PC-9 (cell line): ENCODE measurements at regions not wholly inside any gene's neighbourhood (a gene's known extent, or its start where the extent isn't known, plus 50 kb on each side); places are given as distances from the start of the nearest gene placed in this dataset.

Experiments used
- BruUV-seq: library from RNA; stranded (reverse); fragments of 400-500 nt; replicated peaks from 2 replicates; lab custom pipeline; 2021; lab: Mats Ljungman, UMichigan
- CTCF ChIA-PET: fragments of 300-600 bp; sonication (Branson Sonifier 250); formaldehyde crosslinking; loops from one replicate; lab custom pipeline; 2022; ENCODE audit warnings: antibody characterized with exemption; lab: Charles Lee
- POLR2A ChIA-PET: fragments of 300-600 bp; sonication (Branson Sonifier 250); formaldehyde crosslinking; loops from one replicate; lab custom pipeline; 2022; ENCODE audit warnings: antibody characterized with exemption; ENCODE audit not compliant: unreplicated experiment; lab: Charles Lee
- DNase-seq, 2 experiments: peaks; one replicate each; pipeline versions ENCODE4 v3.0.0 to v3.0.0-alpha.2; 2015 to 2022; ENCODE audit warnings: mixed read lengths in 1 of 2
- H2AFZ ChIP-seq: fragments of 200-600 bp; sonication (generic); 2 replicates; pipeline ENCODE4 v1.8.1; 2017; ENCODE audit warnings: antibody characterized with exemption
- H3F3A ChIP-seq: fragments of 200-600 bp; sonication (generic); 2 replicates; pipeline ENCODE4 v1.8.1; 2017; ENCODE audit warnings: antibody characterized with exemption, mild to moderate bottlenecking, low read depth; ENCODE audit not compliant: insufficient read depth
- H3K27ac ChIP-seq: fragments of 200-600 bp; sonication (generic); 2 replicates; pipeline ENCODE4 v1.6.1; 2016; ENCODE audit warnings: mixed run types
- H3K27me3 ChIP-seq: fragments of 200-600 bp; sonication (generic); 2 replicates; pipeline ENCODE4 v1.6.1; 2016; ENCODE audit warnings: low read depth, mixed run types; ENCODE audit not compliant: insufficient read depth
- H3K36me3 ChIP-seq: fragments of 200-600 bp; sonication (generic); 2 replicates; pipeline ENCODE4 v1.6.1; 2016; ENCODE audit warnings: low read depth, mixed run types
- H3K4me1 ChIP-seq: fragments of 200-600 bp; sonication (generic); replicated peaks from 2 replicates; pipeline ENCODE4 v1.6.1; 2016; ENCODE audit warnings: mixed run types; ENCODE audit not compliant: insufficient read depth
- H3K4me2 ChIP-seq: fragments of 200-600 bp; sonication (generic); 2 replicates; pipeline ENCODE4 v1.6.1; 2017; ENCODE audit warnings: mixed run types
- H3K4me3 ChIP-seq: fragments of 200-600 bp; sonication (generic); 2 replicates; pipeline ENCODE4 v1.6.1; 2016; ENCODE audit warnings: mixed run types
- H3K79me2 ChIP-seq: fragments of 200-600 bp; sonication (generic); 2 replicates; pipeline ENCODE4 v1.6.1; 2017; ENCODE audit warnings: low read depth, mixed run types
- H3K9me2 ChIP-seq: fragments of 200-600 bp; sonication (generic); 2 replicates; pipeline ENCODE4 v1.8.1; 2017; ENCODE audit warnings: mild to moderate bottlenecking; ENCODE audit not compliant: insufficient read depth
- H3K9me3 ChIP-seq: fragments of 200-600 bp; sonication (generic); 2 replicates; pipeline ENCODE4 v1.8.1; 2016; ENCODE audit warnings: low read depth; ENCODE audit not compliant: insufficient read depth
- H4K20me1 ChIP-seq: fragments of 200-600 bp; sonication (generic); 2 replicates; pipeline ENCODE4 v1.8.1; 2017; ENCODE audit not compliant: insufficient read depth
- CTCF ChIP-seq: fragments of 200-600 bp; sonication (generic); conservative IDR thresholded peaks from 2 replicates; pipeline ENCODE4 v1.6.1; 2017; ENCODE audit warnings: mixed run types, antibody characterized with exemption, mild to moderate bottlenecking, moderate library complexity
- EZH2 ChIP-seq: fragments of 200-600 bp; sonication (generic); IDR thresholded peaks from 2 replicates; pipeline ENCODE4 v1.8.0; 2017; ENCODE audit warnings: antibody characterized with exemption, low read depth
- intact Hi-C: fragments of 100-400 bp; cut with micrococcal nuclease; formaldehyde crosslinking; loops from one replicate; pipeline ENCODE4 v1.10.0; 2022; ENCODE audit not compliant: unreplicated experiment

GRCh38 chr2:7392076-7392787 lies 475.0 kb downstream of the RNF144A start:
- ChIA-PET POLR2A (no interaction called here), CTCF (no interaction called here)
- Histone ChIP-seq H3K27ac (no peak overlapping the region), H3K9me3 (no peaks in the 10 kb centered on the region), H3K4me3 (no peak overlapping the region), H3K36me3 (no peaks in the 10 kb centered on the region), H3K4me2 (no peak overlapping the region), H3K9me2 (no peaks in the 10 kb centered on the region), H3K4me1 (no peaks in the 10 kb centered on the region), H4K20me1 (no peaks in the 10 kb centered on the region), H2AFZ (no peak overlapping the region), H3K27me3 (no peaks in the 10 kb centered on the region), H3F3A (no peaks in the 10 kb centered on the region), H3K79me2 (no peaks in the 10 kb centered on the region)
- intact Hi-C loops, result no loop called here
- no peak for TF ChIP-seq EZH2
- TF ChIP-seq CTCF, result no peak
- BruUV-seq, result no TSS peak
- DNase-seq, result no peak

GRCh38 chr2:7394195-7394594 lies 477.0 kb downstream of the RNF144A start:
- no peak overlapping the region for H3K4me2 ChIP-seq
- H4K20me1 ChIP-seq, result no peaks in the 10 kb centered on the region
- TF ChIP-seq EZH2, result no peak
- TF ChIP-seq CTCF, result no peak
- no peak for DNase-seq
- no peaks in the 10 kb centered on the region for H3K36me3 ChIP-seq
- no peak overlapping the region for H2AFZ ChIP-seq
- no peak overlapping the region for H3K27ac ChIP-seq
- no peaks in the 10 kb centered on the region for H3F3A ChIP-seq
- no peak overlapping the region for H3K4me3 ChIP-seq
- intact Hi-C loops, result no loop called here
- no peaks in the 10 kb centered on the region for H3K9me3 ChIP-seq
- no TSS peak for BruUV-seq
- ChIA-PET POLR2A (no interaction called here), CTCF (no interaction called here)
- no peaks in the 10 kb centered on the region for H3K9me2 ChIP-seq
- H3K79me2 ChIP-seq, result no peaks in the 10 kb centered on the region
- H3K27me3 ChIP-seq, result no peaks in the 10 kb centered on the region
- no peaks in the 10 kb centered on the region for H3K4me1 ChIP-seq

- CTCF ChIA-PET, result no interaction called here
- TF ChIP-seq EZH2 (no peak), CTCF (no peak)
- intact Hi-C loops, result no loop called here
- Histone ChIP-seq H3K79me2 (no peaks in the 10 kb centered on the region), H3K27me3 (peaks cover 29% of the 10 kb centered on the region), H4K20me1 (no peaks in the 10 kb centered on the region), H3K36me3 (no peaks in the 10 kb centered on the region), H3K9me2 (no peaks in the 10 kb centered on the region; the same call in 1 of the 2 replicates), H3K4me2 (no peak overlapping the region), H3K4me3 (no peak overlapping the region), H3K27ac (no peak overlapping the region), H3F3A (no peaks in the 10 kb centered on the region), H3K4me1 (no peaks in the 10 kb centered on the region), H2AFZ (no peak overlapping the region), H3K9me3 (no peaks in the 10 kb centered on the region)
- no TSS peak for BruUV-seq
- DNase-seq, result no peak
- POLR2A ChIA-PET, result no interaction called here
These were observed 483.4 kb downstream of the RNF144A start for GRCh38 chr2:7400628-7401027.
